ENCODE measurements at regions not wholly inside any gene's neighbourhood (a gene's known extent, or its start where the extent isn't known, plus 50 kb on each side); places are given as distances from the start of the nearest gene placed in this dataset.

DNA sequence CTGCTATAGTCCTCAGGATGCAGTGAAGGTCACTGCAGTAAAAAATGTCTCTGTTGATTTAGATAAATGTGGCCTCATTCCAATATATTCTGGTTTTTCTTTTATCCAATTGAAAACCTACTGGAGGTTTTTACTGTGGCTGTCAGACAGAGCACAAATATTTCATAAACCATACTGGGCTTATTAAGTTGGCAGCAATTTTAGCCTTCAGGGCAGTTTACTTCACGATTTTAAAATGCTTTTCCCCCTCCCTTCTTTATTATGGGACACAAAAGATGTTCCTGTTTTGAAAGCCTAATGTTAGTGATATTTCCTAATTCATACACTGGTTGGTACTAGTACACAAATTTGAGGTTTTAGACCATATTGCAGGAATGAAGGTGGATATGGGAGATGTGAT is 939.4 kb downstream of the C4orf33 start:
- TF ChIP-seq YY1 (IDR thresholded peaks at IDR 0.05) (no peak), SP1 (IDR thresholded peaks at IDR 0.05) (no peak), TAF1 (conservative IDR thresholded peaks at IDR 0.05) (no peak), RAD21 (IDR thresholded peaks at IDR 0.05) (no peak), JUND (IDR thresholded peaks at IDR 0.05) (no peak), FOXA2 (IDR thresholded peaks at IDR 0.05) (no peak), GABPA (IDR thresholded peaks at IDR 0.05 in 1 of 2, conservative IDR thresholded peaks at IDR 0.05 in 1 of 2) (no peak), EGR1 (IDR thresholded peaks at IDR 0.05; ENCODE audit: low read depth in 2 of 2) (no peak), NR2F2 (IDR thresholded peaks at IDR 0.05) (no peak)
- TF ChIP-seq, protein P1, sequence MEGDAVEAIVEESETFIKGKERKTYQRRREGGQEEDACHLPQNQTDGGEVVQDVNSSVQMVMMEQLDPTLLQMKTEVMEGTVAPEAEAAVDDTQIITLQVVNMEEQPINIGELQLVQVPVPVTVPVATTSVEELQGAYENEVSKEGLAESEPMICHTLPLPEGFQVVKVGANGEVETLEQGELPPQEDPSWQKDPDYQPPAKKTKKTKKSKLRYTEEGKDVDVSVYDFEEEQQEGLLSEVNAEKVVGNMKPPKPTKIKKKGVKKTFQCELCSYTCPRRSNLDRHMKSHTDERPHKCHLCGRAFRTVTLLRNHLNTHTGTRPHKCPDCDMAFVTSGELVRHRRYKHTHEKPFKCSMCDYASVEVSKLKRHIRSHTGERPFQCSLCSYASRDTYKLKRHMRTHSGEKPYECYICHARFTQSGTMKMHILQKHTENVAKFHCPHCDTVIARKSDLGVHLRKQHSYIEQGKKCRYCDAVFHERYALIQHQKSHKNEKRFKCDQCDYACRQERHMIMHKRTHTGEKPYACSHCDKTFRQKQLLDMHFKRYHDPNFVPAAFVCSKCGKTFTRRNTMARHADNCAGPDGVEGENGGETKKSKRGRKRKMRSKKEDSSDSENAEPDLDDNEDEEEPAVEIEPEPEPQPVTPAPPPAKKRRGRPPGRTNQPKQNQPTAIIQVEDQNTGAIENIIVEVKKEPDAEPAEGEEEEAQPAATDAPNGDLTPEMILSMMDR (IDR thresholded peaks at IDR 0.05; ENCODE audit: low read depth, low read length, missing input control) = no peak
- TF ChIP-seq, protein P2, sequence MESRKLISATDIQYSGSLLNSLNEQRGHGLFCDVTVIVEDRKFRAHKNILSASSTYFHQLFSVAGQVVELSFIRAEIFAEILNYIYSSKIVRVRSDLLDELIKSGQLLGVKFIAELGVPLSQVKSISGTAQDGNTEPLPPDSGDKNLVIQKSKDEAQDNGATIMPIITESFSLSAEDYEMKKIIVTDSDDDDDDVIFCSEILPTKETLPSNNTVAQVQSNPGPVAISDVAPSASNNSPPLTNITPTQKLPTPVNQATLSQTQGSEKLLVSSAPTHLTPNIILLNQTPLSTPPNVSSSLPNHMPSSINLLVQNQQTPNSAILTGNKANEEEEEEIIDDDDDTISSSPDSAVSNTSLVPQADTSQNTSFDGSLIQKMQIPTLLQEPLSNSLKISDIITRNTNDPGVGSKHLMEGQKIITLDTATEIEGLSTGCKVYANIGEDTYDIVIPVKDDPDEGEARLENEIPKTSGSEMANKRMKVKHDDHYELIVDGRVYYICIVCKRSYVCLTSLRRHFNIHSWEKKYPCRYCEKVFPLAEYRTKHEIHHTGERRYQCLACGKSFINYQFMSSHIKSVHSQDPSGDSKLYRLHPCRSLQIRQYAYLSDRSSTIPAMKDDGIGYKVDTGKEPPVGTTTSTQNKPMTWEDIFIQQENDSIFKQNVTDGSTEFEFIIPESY (IDR thresholded peaks at IDR 0.05) = no peak
- TF ChIP-seq, protein P3, sequence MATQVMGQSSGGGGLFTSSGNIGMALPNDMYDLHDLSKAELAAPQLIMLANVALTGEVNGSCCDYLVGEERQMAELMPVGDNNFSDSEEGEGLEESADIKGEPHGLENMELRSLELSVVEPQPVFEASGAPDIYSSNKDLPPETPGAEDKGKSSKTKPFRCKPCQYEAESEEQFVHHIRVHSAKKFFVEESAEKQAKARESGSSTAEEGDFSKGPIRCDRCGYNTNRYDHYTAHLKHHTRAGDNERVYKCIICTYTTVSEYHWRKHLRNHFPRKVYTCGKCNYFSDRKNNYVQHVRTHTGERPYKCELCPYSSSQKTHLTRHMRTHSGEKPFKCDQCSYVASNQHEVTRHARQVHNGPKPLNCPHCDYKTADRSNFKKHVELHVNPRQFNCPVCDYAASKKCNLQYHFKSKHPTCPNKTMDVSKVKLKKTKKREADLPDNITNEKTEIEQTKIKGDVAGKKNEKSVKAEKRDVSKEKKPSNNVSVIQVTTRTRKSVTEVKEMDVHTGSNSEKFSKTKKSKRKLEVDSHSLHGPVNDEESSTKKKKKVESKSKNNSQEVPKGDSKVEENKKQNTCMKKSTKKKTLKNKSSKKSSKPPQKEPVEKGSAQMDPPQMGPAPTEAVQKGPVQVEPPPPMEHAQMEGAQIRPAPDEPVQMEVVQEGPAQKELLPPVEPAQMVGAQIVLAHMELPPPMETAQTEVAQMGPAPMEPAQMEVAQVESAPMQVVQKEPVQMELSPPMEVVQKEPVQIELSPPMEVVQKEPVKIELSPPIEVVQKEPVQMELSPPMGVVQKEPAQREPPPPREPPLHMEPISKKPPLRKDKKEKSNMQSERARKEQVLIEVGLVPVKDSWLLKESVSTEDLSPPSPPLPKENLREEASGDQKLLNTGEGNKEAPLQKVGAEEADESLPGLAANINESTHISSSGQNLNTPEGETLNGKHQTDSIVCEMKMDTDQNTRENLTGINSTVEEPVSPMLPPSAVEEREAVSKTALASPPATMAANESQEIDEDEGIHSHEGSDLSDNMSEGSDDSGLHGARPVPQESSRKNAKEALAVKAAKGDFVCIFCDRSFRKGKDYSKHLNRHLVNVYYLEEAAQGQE (IDR thresholded peaks at IDR 0.05) = no peak
- TF ChIP-seq, protein P4, sequence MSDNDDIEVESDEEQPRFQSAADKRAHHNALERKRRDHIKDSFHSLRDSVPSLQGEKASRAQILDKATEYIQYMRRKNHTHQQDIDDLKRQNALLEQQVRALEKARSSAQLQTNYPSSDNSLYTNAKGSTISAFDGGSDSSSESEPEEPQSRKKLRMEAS (IDR thresholded peaks at IDR 0.05) = no peak
- TF ChIP-seq, protein P5, sequence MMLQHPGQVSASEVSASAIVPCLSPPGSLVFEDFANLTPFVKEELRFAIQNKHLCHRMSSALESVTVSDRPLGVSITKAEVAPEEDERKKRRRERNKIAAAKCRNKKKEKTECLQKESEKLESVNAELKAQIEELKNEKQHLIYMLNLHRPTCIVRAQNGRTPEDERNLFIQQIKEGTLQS (IDR thresholded peaks at IDR 0.05) = no peak
